ENCODE measurements at regions not wholly inside any gene's neighbourhood (a gene's known extent, or its start where the extent isn't known, plus 50 kb on each side); places are given as distances from the start of the nearest gene placed in this dataset.

- H4K20me1 ChIP-seq (ENCODE audit: control insufficient read depth, insufficient read depth), result no peaks in the 10 kb centered on the region
- POLR2A ChIA-PET, result no interaction called here
- WGBS (ENCODE audit: insufficient coverage, insufficient replicate concordance, low lambda C conversion rate, missing lambda C conversion rate), result 39% methylated on average over 1 of the region's 1 CpG
- ATAC-seq, result no peak
- no peaks in the 10 kb centered on the region for H3K27me3 ChIP-seq (replicated peaks in 1 of 2; ENCODE audit: control insufficient read depth in 2 of 2, insufficient read depth in 2 of 2, low read length in 1 of 2)
- in situ Hi-C loops (cut with MboI), result no loop called here
- H3K27ac ChIP-seq (ENCODE audit: control insufficient read depth, insufficient read depth), result no peak overlapping the region
- BruUV-seq (replicated peaks), result no TSS peak
- intact Hi-C loops (cut with micrococcal nuclease; ENCODE audit: unreplicated experiment), result no loop called here
- SMC1A ChIA-PET (ENCODE audit: uncharacterized antibody, unreplicated experiment), result interaction anchor here (0.9 kb wide), 1 partner anchor 12 kb away, joined by 4 read pairs; no protein-coding TSS in a partner anchor
- DNase-seq (ENCODE audit: low read depth, low spot score), result no peak
- CTCF ChIA-PET, result interaction anchor here (1.0 to 1.5 kb wide), 2 partner anchors 9 to 54 kb away, joined by 3 to 6 read pairs; no protein-coding TSS in a partner anchor
- no peaks in the 10 kb centered on the region for H3K9me3 ChIP-seq (replicated peaks; ENCODE audit: control insufficient read depth, insufficient read depth, low read length)
- no peak overlapping the region for H2AFZ ChIP-seq (ENCODE audit: control insufficient read depth, low read depth, low read length)
- H3K36me3 ChIP-seq (ENCODE audit: control insufficient read depth in 2 of 2, insufficient read depth in 2 of 2, low read length in 1 of 2), result no peaks in the 10 kb centered on the region
- H3K9ac ChIP-seq (ENCODE audit: control insufficient read depth, insufficient read depth, low read length), result no peak overlapping the region
- H3K4me2 ChIP-seq (ENCODE audit: control insufficient read depth, insufficient read depth), result no peak overlapping the region
- H3K4me1 ChIP-seq (ENCODE audit: control insufficient read depth, insufficient read depth, low read length), result no peaks in the 10 kb centered on the region
- RAD21 ChIA-PET (ENCODE audit: unreplicated experiment), result no interaction called here
- TF ChIP-seq RFX5 (IDR thresholded peaks at IDR 0.05; ENCODE audit: low read depth, low read length), result no peak
- H3K4me3 ChIP-seq, result no peak overlapping the region
- H3K79me2 ChIP-seq (ENCODE audit: control insufficient read depth, insufficient read depth, low read length), result no peaks in the 10 kb centered on the region
- FAIRE-seq, result no peak
Measured at GRCh38 chr14:66017927-66018326, 468.2 kb upstream of the CCDC196 start.

GRCh38 chr14:66022526-66022925, 463.6 kb upstream of the CCDC196 start:
- Histone ChIP-seq H3K9me3 (replicated peaks; ENCODE audit: control insufficient read depth, insufficient read depth, low read length) (no peaks in the 10 kb centered on the region), H3K4me1 (ENCODE audit: control insufficient read depth, insufficient read depth, low read length) (no peaks in the 10 kb centered on the region), H2AFZ (ENCODE audit: control insufficient read depth, low read depth, low read length) (no peak overlapping the region), H3K36me3 (ENCODE audit: control insufficient read depth in 2 of 2, insufficient read depth in 2 of 2, low read length in 1 of 2) (no peaks in the 10 kb centered on the region), H3K4me2 (ENCODE audit: control insufficient read depth, insufficient read depth) (no peak overlapping the region), H3K27me3 (replicated peaks in 1 of 2; ENCODE audit: control insufficient read depth in 2 of 2, insufficient read depth in 2 of 2, low read length in 1 of 2) (no peaks in the 10 kb centered on the region), H3K27ac (ENCODE audit: control insufficient read depth, insufficient read depth) (no peak overlapping the region), H4K20me1 (ENCODE audit: control insufficient read depth, insufficient read depth) (no peaks in the 10 kb centered on the region), H3K9ac (ENCODE audit: control insufficient read depth, insufficient read depth, low read length) (no peak overlapping the region), H3K4me3 (no peak overlapping the region), H3K79me2 (ENCODE audit: control insufficient read depth, insufficient read depth, low read length) (no peaks in the 10 kb centered on the region)
- 44% methylated on average over 8 of the region's 8 CpGs for WGBS (ENCODE audit: insufficient coverage, insufficient replicate concordance, low lambda C conversion rate, missing lambda C conversion rate)
- in situ Hi-C loops (cut with MboI), result no loop called here
- TF ChIP-seq CHD2 (IDR thresholded peaks at IDR 0.05; ENCODE audit: borderline replicate concordance, low read depth, low read length) (no peak), SPI1 (IDR thresholded peaks at IDR 0.05; ENCODE audit: borderline replicate concordance, insufficient read depth, low read depth, low read length) (no peak), ZNF592 (IDR thresholded peaks at IDR 0.05) (no peak), POU2F2 (IDR thresholded peaks at IDR 0.05; ENCODE audit: borderline replicate concordance, low read depth, low read length) (no peak), TAF1 (IDR thresholded peaks at IDR 0.05; ENCODE audit: borderline replicate concordance, low read depth, low read length) (no peak)
- no peak for ATAC-seq
- BruUV-seq (replicated peaks), result no TSS peak
- intact Hi-C loops (cut with micrococcal nuclease; ENCODE audit: unreplicated experiment), result no loop called here
- SMC1A ChIA-PET (ENCODE audit: uncharacterized antibody, unreplicated experiment), result interaction anchor here (1.1 kb wide), 2 partner anchors 14 to 134 kb away, joined by 3 read pairs; no protein-coding TSS in a partner anchor
- POLR2A ChIA-PET, result no interaction called here
- RAD21 ChIA-PET (ENCODE audit: unreplicated experiment), result no interaction called here
- CTCF ChIA-PET, result interaction anchor here (0.9 to 1.2 kb wide), 2 partner anchors 14 to 37 kb away, joined by 3 to 4 read pairs; no protein-coding TSS in a partner anchor
- no peak for DNase-seq (ENCODE audit: low read depth, low spot score)
- FAIRE-seq, result no peak

All from GM12878 (cell line).